HCT116 (cell line): ENCODE measurements at regions not wholly inside any gene's neighbourhood (a gene's known extent, or its start where the extent isn't known, plus 50 kb on each side); places are given as distances from the start of the nearest gene placed in this dataset.

Source experiments
- ATAC-seq: fragments of 200-7000 bp; cut with Tn5 transposase; 2 replicates; pipeline ENCODE4 v1.9.1; 2020; ENCODE audit warnings: mild to moderate bottlenecking, moderate library complexity
- BruUV-seq: library from RNA; stranded (reverse); fragments of 400-500 nt; replicated peaks from 2 replicates; lab custom pipeline; 2021; lab: Mats Ljungman, UMichigan
- CTCF ChIA-PET: fragments of 300-600 bp; sonication (Branson Sonifier 250); formaldehyde crosslinking; loops from one replicate; lab custom pipeline; 2021; ENCODE audit warnings: antibody characterized with exemption; lab: Charles Lee
- POLR2A ChIA-PET: fragments of 300-600, 350-600 bp; sonication (Branson Sonifier 250); formaldehyde crosslinking; loops from one replicate; lab custom pipeline; 2021; ENCODE audit warnings: antibody characterized with exemption; lab: Charles Lee
- RAD21 ChIA-PET, 2 experiments: fragments of 300-600 bp; sonication (Branson Sonifier 250); formaldehyde crosslinking; loops; one replicate each; lab custom pipeline; 2023; ENCODE audit warnings: low total read pairs in 2 of 2; ENCODE audit not compliant: uncharacterized antibody in 2 of 2, unreplicated experiment in 2 of 2, low non-redundant PET in 1 of 2; lab: Charles Lee
- DNase-seq: peaks from one replicate; pipeline ENCODE4 v3.0.0-alpha.2; 2010; ENCODE audit warnings: low read depth, low spot score
- H2AFZ ChIP-seq: fragments of 200-600 bp; shearing (Covaris generic), sonication (generic); 2 replicates; pipeline ENCODE4 v1.6.1; 2017; ENCODE audit warnings: low read depth, mixed run types, mixed read lengths, antibody characterized with exemption, low read length; ENCODE audit not compliant: poor library complexity, severe bottlenecking
- H3K27ac ChIP-seq: 2 replicates; pipeline ENCODE4 v1.5.1; 2012; ENCODE audit warnings: low read depth, low read length
- H3K27me3 ChIP-seq: fragments of 200-600 bp; sonication (generic); 2 replicates; pipeline ENCODE4 v1.6.1; 2016; ENCODE audit warnings: mixed run types, low read length, mixed read lengths; ENCODE audit not compliant: insufficient read depth
- H3K36me3 ChIP-seq, 2 experiments: fragments of 200-500 bp in 1 of 2; fragments of 200-600 bp in 1 of 2; sonication (Bioruptor generic) in 1 of 2; sonication (generic) in 1 of 2; 2 replicates each; pipeline versions ENCODE4 v1.5.1 to v1.6.1; 2014 to 2016; ENCODE audit warnings: low read length in 2 of 2, inconsistent platforms in 1 of 2, mixed read lengths in 1 of 2, mixed run types in 1 of 2; ENCODE audit not compliant: insufficient read depth in 2 of 2, control insufficient read depth in 1 of 2
- H3K4me1 ChIP-seq, 2 experiments: fragments of 200-600 bp in 1 of 2; sonication (generic) in 1 of 2; 2 replicates each; pipeline versions ENCODE4 v1.5.1 to v1.6.1; 2012 to 2017; ENCODE audit warnings: low read length in 2 of 2, inconsistent platforms in 1 of 2, mild to moderate bottlenecking in 1 of 2, mixed read lengths in 1 of 2, mixed run types in 1 of 2, moderate library complexity in 1 of 2; ENCODE audit not compliant: insufficient read depth in 2 of 2, control insufficient read depth in 1 of 2
- H3K4me2 ChIP-seq: fragments of 200-600 bp; sonication (generic); 2 replicates; pipeline ENCODE4 v1.6.1; 2017; ENCODE audit warnings: mixed run types, low read length, mixed read lengths
- H3K4me3 ChIP-seq, 2 experiments: fragments of 200-600 bp in 1 of 2; sonication (generic) in 1 of 2; replicated peaks in 1 of 2; 2 replicates each; pipeline ENCODE4 v1.5.1; 2011 to 2016; ENCODE audit warnings: low read length in 2 of 2, control low read depth in 1 of 2, low read depth in 1 of 2, mild to moderate bottlenecking in 1 of 2, mixed read lengths in 1 of 2, mixed run types in 1 of 2
- H3K79me2 ChIP-seq: fragments of 200-600 bp; sonication (generic); 2 replicates; pipeline ENCODE4 v1.6.1; 2017; ENCODE audit warnings: mild to moderate bottlenecking, mixed run types, low read length, moderate library complexity, mixed read lengths; ENCODE audit not compliant: insufficient read depth
- H3K9ac ChIP-seq: fragments of 200-600 bp; sonication (generic); 2 replicates; pipeline ENCODE4 v1.6.1; 2016; ENCODE audit warnings: low read length, mixed read lengths
- H3K9me2 ChIP-seq: fragments of 200-600 bp; sonication (generic), shearing (Covaris generic); 2 replicates; pipeline ENCODE4 v1.6.1; 2017; ENCODE audit warnings: mixed run types, mild to moderate bottlenecking, moderate library complexity; ENCODE audit not compliant: insufficient read depth
- H3K9me3 ChIP-seq, 2 experiments: fragments of 200-500 bp in 1 of 2; fragments of 200-600 bp in 1 of 2; sonication (Bioruptor generic) in 1 of 2; sonication (generic) in 1 of 2; 2 replicates each; pipeline ENCODE4 v1.6.1; 2014 to 2017; ENCODE audit warnings: low read length in 2 of 2, mixed read lengths in 2 of 2, inconsistent platforms in 1 of 2, low read depth in 1 of 2, mild to moderate bottlenecking in 1 of 2, mixed run types in 1 of 2, moderate library complexity in 1 of 2; ENCODE audit not compliant: control insufficient read depth in 1 of 2, insufficient read depth in 1 of 2
- H4K20me1 ChIP-seq: fragments of 200-600 bp; sonication (generic), shearing (Covaris generic); 2 replicates; pipeline ENCODE4 v1.6.1; 2017; ENCODE audit warnings: mixed run types, mild to moderate bottlenecking, moderate library complexity; ENCODE audit not compliant: insufficient read depth
- ATF3 ChIP-seq: IDR thresholded peaks from 2 replicates; pipeline ENCODE4 v1.6.1; 2012
- CBX3 ChIP-seq: IDR thresholded peaks from 2 replicates; pipeline ENCODE4 v1.6.1; 2012; ENCODE audit warnings: low read depth
- CEBPB ChIP-seq: IDR thresholded peaks from 2 replicates; pipeline ENCODE4 v1.6.1; 2012; ENCODE audit warnings: low read depth
- ELF1 ChIP-seq: IDR thresholded peaks from 2 replicates; pipeline ENCODE4 v1.6.1; 2012; ENCODE audit warnings: low read depth, borderline replicate concordance
- EZH2 ChIP-seq: fragments of 200-600 bp; sonication (generic); IDR thresholded peaks from 2 replicates; pipeline ENCODE4 v1.6.1; 2017; ENCODE audit warnings: antibody characterized with exemption, mixed run types
- FOSL1 ChIP-seq: IDR thresholded peaks from 2 replicates; pipeline ENCODE4 v1.6.1; 2012; ENCODE audit warnings: low read depth
- JUND ChIP-seq: IDR thresholded peaks from 2 replicates; pipeline ENCODE4 v1.6.1; 2012
- MAX ChIP-seq: IDR thresholded peaks from 2 replicates; pipeline ENCODE4 v1.6.1; 2012
- POLR2A ChIP-seq: IDR thresholded peaks from 2 replicates; pipeline ENCODE4 v1.7.0; 2011; ENCODE audit warnings: borderline replicate concordance; ENCODE audit not compliant: insufficient read depth, insufficient read length; ENCODE audit errors: extremely low read depth
- RAD21 ChIP-seq: IDR thresholded peaks from 2 replicates; pipeline ENCODE4 v1.6.1; 2012; ENCODE audit warnings: low read depth, mild to moderate bottlenecking
- REST ChIP-seq: IDR thresholded peaks from 2 replicates; pipeline ENCODE4 v1.6.1; 2012; ENCODE audit warnings: low read depth
- SP1 ChIP-seq: IDR thresholded peaks from 2 replicates; pipeline ENCODE4 v1.6.1; 2012; ENCODE audit warnings: low read depth
- YY1 ChIP-seq: IDR thresholded peaks from 2 replicates; pipeline ENCODE4 v1.6.1; 2011; ENCODE audit warnings: low read length, low read depth, moderate library complexity, mild to moderate bottlenecking; ENCODE audit not compliant: insufficient replicate concordance; ENCODE audit errors: extremely low read depth
- ZFX ChIP-seq: fragments of 450-650 bp; IDR thresholded peaks from 2 replicates; pipeline ENCODE4 v1.6.1; 2017
- ZNF274 ChIP-seq: fragments of 200-500 bp; sonication (Bioruptor generic); IDR thresholded peaks from 2 replicates; pipeline ENCODE4 v1.6.1; 2014; ENCODE audit warnings: mild to moderate bottlenecking, low read depth, low read length, inconsistent platforms
- intact Hi-C: fragments of 100-400 bp; cut with micrococcal nuclease; formaldehyde crosslinking; loops from 2 replicates; pipeline ENCODE4 v1.10.0; 2022

- BruUV-seq: no TSS peak
- H3K36me3 ChIP-seq: no peaks in the 10 kb centered on the region
- peaks cover 4 to 13% of the 10 kb centered on the region in 2 experiments for H3K4me1 ChIP-seq
- POLR2A ChIA-PET: no interaction called here
- no peak for DNase-seq
- H3K4me3 ChIP-seq: no peak overlapping the region
- TF ChIP-seq ATF3 (no peak), MAX (no peak), CEBPB (no peak), YY1 (no peak), CBX3 (no peak), JUND (no peak), POLR2A (no peak), ZNF274 (no peak), ZFX (no peak), EZH2 (no peak), FOSL1 (no peak), RAD21 (no peak), REST (no peak), SP1 (no peak), ELF1 (no peak)
- H3K27ac ChIP-seq: no peak overlapping the region
- no peaks in the 10 kb centered on the region for H3K9me2 ChIP-seq
- no peak overlapping the region for H3K4me2 ChIP-seq
- H3K9ac ChIP-seq: no peak overlapping the region
- ATAC-seq: no peak
- H3K27me3 ChIP-seq: no peaks in the 10 kb centered on the region
- CTCF ChIA-PET: no interaction called here
- H3K79me2 ChIP-seq: no peaks in the 10 kb centered on the region
- RAD21 ChIA-PET: no interaction called here
- H3K9me3 ChIP-seq: peaks cover 0 to 8% of the 10 kb centered on the region in 2 experiments; a peak in 1 of 4 replicates
- no peaks in the 10 kb centered on the region for H4K20me1 ChIP-seq
- no peak overlapping the region for H2AFZ ChIP-seq
- intact Hi-C loops: no loop called here
These were observed 97.1 kb downstream of the CPN2 start for GRCh38 chr3:194254040-194254439.
